H1 (cell line): ENCODE measurements at regions not wholly inside any gene's neighbourhood (a gene's known extent, or its start where the extent isn't known, plus 50 kb on each side); places are given as distances from the start of the nearest gene placed in this dataset.

Experiments used
- CTCF ChIA-PET: fragments of 300-600 bp; sonication (Branson Sonifier 250); formaldehyde crosslinking; loops from one replicate; lab custom pipeline; 2021; ENCODE audit not compliant: partially characterized antibody; lab: Charles Lee
- POLR2A ChIA-PET: fragments of 300-600 bp; sonication (Branson Sonifier 250); formaldehyde crosslinking; loops from one replicate; lab custom pipeline; 2021; ENCODE audit warnings: inconsistent platforms; ENCODE audit not compliant: partially characterized antibody; lab: Charles Lee
- DNase-seq, 2 experiments: peaks; one replicate each; pipeline versions ENCODE4 v3.0.0 to v3.0.0-alpha.2; 2010 to 2022; ENCODE audit warnings: low spot score in 2 of 2, low read depth in 1 of 2, mixed read lengths in 1 of 2
- FAIRE-seq: peaks from 2 replicates; lab custom pipeline; 2011; peaks lifted over from hg19 to GRCh38; lab: Jason Lieb, UNC
- H2AFZ ChIP-seq: 2 replicates; pipeline ENCODE4 v1.8.1; 2012; ENCODE audit warnings: low read length, inconsistent platforms
- H2AK5ac ChIP-seq: 2 replicates; pipeline ENCODE4 v1.6.1; 2013; ENCODE audit warnings: low read depth, low read length
- H2BK120ac ChIP-seq: replicated peaks from 2 replicates; pipeline ENCODE3; 2013; ENCODE audit warnings: low read depth, low read length, inconsistent platforms
- H2BK12ac ChIP-seq: 2 replicates; pipeline ENCODE4 v1.6.1; 2013; ENCODE audit warnings: low read depth, low read length
- H2BK15ac ChIP-seq: 2 replicates; pipeline ENCODE4 v1.6.1; 2013; ENCODE audit warnings: low read length
- H2BK20ac ChIP-seq: 2 replicates; pipeline ENCODE4 v1.6.1; 2013; ENCODE audit warnings: low read length
- H2BK5ac ChIP-seq: 2 replicates; pipeline ENCODE4 v1.6.1; 2013; ENCODE audit warnings: low read depth, low read length
- H3K14ac ChIP-seq: 2 replicates; pipeline ENCODE4 v1.6.1; 2013; ENCODE audit warnings: inconsistent platforms; ENCODE audit not compliant: insufficient read length
- H3K18ac ChIP-seq: 2 replicates; pipeline ENCODE4 v1.6.1; 2013; ENCODE audit warnings: low read length; ENCODE audit errors: extremely low read depth
- H3K23ac ChIP-seq: 2 replicates; pipeline ENCODE4 v1.6.1; 2013; ENCODE audit warnings: inconsistent platforms; ENCODE audit not compliant: insufficient read length
- H3K23me2 ChIP-seq: 2 replicates; pipeline ENCODE4 v1.6.1; 2013; ENCODE audit warnings: low read depth, low read length
- H3K27ac ChIP-seq: 2 replicates; pipeline ENCODE4 v1.6.1; 2011; ENCODE audit warnings: low read depth, low read length, inconsistent platforms
- H3K27me3 ChIP-seq, 4 experiments: replicated peaks in 1 of 4; 1 replicate in 1 of 4; 2 replicates in 3 of 4; pipeline versions ENCODE4 v1.6.1 to v1.8.1; 2011 to 2013; ENCODE audit warnings: low read length in 3 of 4, mild to moderate bottlenecking in 3 of 4, inconsistent platforms in 2 of 4, mixed read lengths in 2 of 4, moderate library complexity in 1 of 4; ENCODE audit not compliant: control insufficient read depth in 3 of 4, insufficient read depth in 3 of 4; ENCODE audit errors: extremely low read depth in 1 of 4
- H3K36me3 ChIP-seq, 4 experiments: 2 replicates each; pipeline versions ENCODE4 v1.6.1 to v1.8.1; 2011 to 2013; ENCODE audit warnings: mild to moderate bottlenecking in 4 of 4, low read length in 3 of 4, moderate library complexity in 2 of 4, control low read depth in 1 of 4, inconsistent platforms in 1 of 4; ENCODE audit not compliant: insufficient read depth in 4 of 4, control insufficient read depth in 2 of 4
- H3K4ac ChIP-seq: replicated peaks from 2 replicates; pipeline ENCODE3; 2013; ENCODE audit warnings: low read length, low read depth, mixed read lengths, inconsistent platforms; ENCODE audit not compliant: insufficient read length
- H3K4me1 ChIP-seq, 4 experiments: replicated peaks in 1 of 4; 1 replicate in 1 of 4; 2 replicates in 3 of 4; pipeline versions ENCODE4 v1.6.1 to v1.8.1; 2011 to 2013; ENCODE audit warnings: low read length in 3 of 4, inconsistent platforms in 2 of 4, mixed read lengths in 1 of 4; ENCODE audit not compliant: insufficient read depth in 4 of 4, control insufficient read depth in 3 of 4
- H3K4me2 ChIP-seq, 2 experiments: 2 replicates each; pipeline versions ENCODE4 v1.6.1 to v1.8.1; 2011 to 2013; ENCODE audit warnings: low read depth in 2 of 2, low read length in 2 of 2, control low read depth in 1 of 2, inconsistent platforms in 1 of 2, mild to moderate bottlenecking in 1 of 2; ENCODE audit not compliant: insufficient read depth in 1 of 2
- H3K4me3 ChIP-seq, 4 experiments: fragments of 200-600, 300-600 bp in 1 of 4; sonication (generic), shearing (Covaris generic), sonication (Bioruptor Twin) in 1 of 4; 2 replicates each; pipeline versions ENCODE4 v1.5.1 to v1.8.1; 2011 to 2016; ENCODE audit warnings: low read length in 4 of 4, low read depth in 3 of 4, control low read depth in 2 of 4, inconsistent platforms in 2 of 4, mild to moderate bottlenecking in 2 of 4, mixed read lengths in 1 of 4, moderate library complexity in 1 of 4; ENCODE audit not compliant: insufficient read depth in 2 of 4; ENCODE audit errors: extremely low read depth in 1 of 4
- H3K56ac ChIP-seq: replicated peaks from 2 replicates; pipeline ENCODE3; 2013; ENCODE audit warnings: low read depth, mild to moderate bottlenecking, mixed read lengths, low read length, inconsistent platforms; ENCODE audit not compliant: insufficient read length
- H3K79me1 ChIP-seq: 2 replicates; pipeline ENCODE4 v1.6.1; 2013; ENCODE audit warnings: low read depth, low read length, control low read depth
- H3K79me2 ChIP-seq, 2 experiments: 2 replicates each; pipeline versions ENCODE4 v1.6.1 to v1.8.1; 2012 to 2013; ENCODE audit warnings: low read length in 2 of 2, mild to moderate bottlenecking in 2 of 2, inconsistent platforms in 1 of 2; ENCODE audit not compliant: insufficient read depth in 2 of 2, control insufficient read depth in 1 of 2
- H3K9ac ChIP-seq, 4 experiments: replicated peaks in 1 of 4; 1 replicate in 1 of 4; 2 replicates in 3 of 4; pipeline versions ENCODE4 v1.6.1 to v1.8.1; 2011 to 2013; ENCODE audit warnings: low read depth in 3 of 4, low read length in 3 of 4, control low read depth in 2 of 4, mild to moderate bottlenecking in 2 of 4, moderate library complexity in 2 of 4, inconsistent platforms in 1 of 4; ENCODE audit errors: extremely low read depth in 1 of 4
- H3K9me3 ChIP-seq, 2 experiments: 2 replicates each; pipeline versions ENCODE4 v1.6.1 to v1.8.1; 2012 to 2013; ENCODE audit warnings: mild to moderate bottlenecking in 2 of 2, moderate library complexity in 2 of 2, control low read depth in 1 of 2, inconsistent platforms in 1 of 2, low read depth in 1 of 2, low read length in 1 of 2, mixed read lengths in 1 of 2; ENCODE audit not compliant: insufficient read depth in 2 of 2
- H4K20me1 ChIP-seq, 2 experiments: replicated peaks in 1 of 2; 2 replicates each; pipeline versions ENCODE3 to v1.8.1; 2011 to 2013; ENCODE audit warnings: inconsistent platforms in 2 of 2, low read length in 2 of 2, mild to moderate bottlenecking in 1 of 2; ENCODE audit not compliant: insufficient read depth in 2 of 2, control insufficient read depth in 1 of 2
- H4K5ac ChIP-seq: 2 replicates; pipeline ENCODE4 v1.6.1; 2013; ENCODE audit warnings: low read length, low read depth, mixed read lengths, inconsistent platforms; ENCODE audit not compliant: insufficient read length
- H4K8ac ChIP-seq: 2 replicates; pipeline ENCODE4 v1.8.0; 2013; ENCODE audit warnings: mild to moderate bottlenecking, moderate library complexity, low read length, inconsistent platforms; ENCODE audit not compliant: insufficient read depth; ENCODE audit errors: extremely low read depth
- H4K91ac ChIP-seq: replicated peaks from 2 replicates; pipeline ENCODE3; 2013; ENCODE audit warnings: low read length, mixed read lengths, inconsistent platforms; ENCODE audit not compliant: insufficient read length
- GABPA ChIP-seq: IDR thresholded peaks from 2 replicates; pipeline ENCODE4 v1.6.1; 2011; ENCODE audit warnings: mild to moderate bottlenecking, low read length, moderate library complexity, borderline replicate concordance; ENCODE audit not compliant: insufficient read depth
- SIN3A ChIP-seq, 2 experiments: IDR thresholded peaks in 1 of 2; conservative IDR thresholded peaks in 1 of 2; 2 replicates each; pipeline ENCODE4 v1.6.1; 2011 to 2012; ENCODE audit warnings: low read length in 2 of 2, improper control_type of control experiment in 1 of 2, low read depth in 1 of 2, mild to moderate bottlenecking in 1 of 2
- WGBS, 2 experiments: shearing (Covaris generic) in 1 of 2; methylation state at CpG; one replicate each; pipeline versions ENCODE4 v1.1.6 to v1.1.7; 2013 to 2015; ENCODE audit warnings: low lambda C conversion rate in 2 of 2, mixed read lengths in 2 of 2, inconsistent platforms in 1 of 2, low coverage in 1 of 2, missing lambda C conversion rate in 1 of 2; ENCODE audit not compliant: insufficient replicate concordance in 2 of 2, insufficient coverage in 1 of 2, insufficient read length in 1 of 2; ENCODE audit errors: extremely low coverage in 1 of 2, missing lambda C conversion rate in 1 of 2; 5-methylcytosine and 5-hydroxymethylcytosine counted together

GRCh38 chr16:6701096-6701495, 631.5 kb upstream of the RBFOX1 start:
- Histone ChIP-seq H3K18ac (no peak overlapping the region), H3K9ac (no peak overlapping the region), H3K56ac (no peak overlapping the region), H3K23me2 (no peaks in the 10 kb centered on the region), H2BK12ac (no peak overlapping the region), H3K14ac (no peak overlapping the region), H3K36me3 (no peaks in the 10 kb centered on the region), H3K79me1 (no peaks in the 10 kb centered on the region), H3K4me2 (no peak overlapping the region), H4K91ac (no peak overlapping the region), H3K4me1 (peaks cover 0 to 3% (median 0%) of the 10 kb centered on the region in 4 experiments; a peak in 2 of 7 replicates), H4K20me1 (no peaks in the 10 kb centered on the region), H3K27ac (no peak overlapping the region), H4K5ac (no peak overlapping the region), H3K4ac (no peak overlapping the region), H2AFZ (no peak overlapping the region), H3K9me3 (no peaks in the 10 kb centered on the region), H2AK5ac (no peak overlapping the region), H2BK15ac (no peak overlapping the region), H2BK20ac (no peak overlapping the region), H3K23ac (no peak overlapping the region), H2BK120ac (no peak overlapping the region), H3K79me2 (no peaks in the 10 kb centered on the region), H3K4me3 (no peak overlapping the region), H4K8ac (no peak overlapping the region), H2BK5ac (no peak overlapping the region), H3K27me3 (no peaks in the 10 kb centered on the region)
- FAIRE-seq (no peak), DNase-seq (no peak)
- no peak for TF ChIP-seq GABPA
- TF ChIP-seq SIN3A (conservative IDR thresholded peaks at IDR 0.05 in 1 of 2, IDR thresholded peaks at IDR 0.05 in 1 of 2; ENCODE audit: low read depth in 1 of 2, low read length in 2 of 2) = no peak
- ChIA-PET CTCF (interaction anchor here (1.3 to 7.2 kb wide), 2 partner anchors 14 to 18 kb away, joined by 5 to 40 read pairs; no protein-coding TSS in a partner anchor), POLR2A (no interaction called here)
- WGBS, 2 experiments = 62% methylated on average over 3 of the region's 3 CpGs; no CpG with 5 or more reads in 1 of the 2 experiments
